ENCODE measurements at regions not wholly inside any gene's neighbourhood (a gene's known extent, or its start where the extent isn't known, plus 50 kb on each side); places are given as distances from the start of the nearest gene placed in this dataset.

DNA sequence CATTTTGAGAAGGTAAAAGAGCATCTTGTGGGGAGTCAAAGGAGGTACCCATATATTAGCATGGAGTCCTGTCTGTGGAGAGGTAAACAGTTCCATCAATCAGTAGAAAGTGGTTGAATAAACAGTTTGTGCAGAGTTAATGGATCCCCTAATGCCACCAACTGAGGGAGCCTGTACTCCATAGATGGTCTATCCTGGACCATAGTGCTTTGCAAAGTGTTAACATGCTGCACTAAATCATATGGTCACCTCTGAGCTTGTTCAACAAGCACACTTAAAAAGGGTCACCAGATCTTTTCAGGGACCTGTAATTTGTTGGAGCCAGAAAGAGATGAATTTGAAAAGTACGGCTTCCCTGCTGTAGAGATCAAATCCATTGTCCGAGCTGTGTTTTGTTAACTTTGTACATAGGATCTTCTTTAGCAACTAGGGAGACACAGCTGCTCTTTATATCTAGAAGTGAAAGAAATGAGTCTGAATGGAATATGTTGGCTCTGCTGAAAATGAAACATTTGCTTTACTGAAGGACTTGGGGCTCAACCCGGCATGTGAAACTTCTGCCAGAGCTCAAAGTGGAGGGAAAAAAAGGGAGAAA is 366.4 kb downstream of the ETNK1 start:
- no peak for DNase-seq (ENCODE audit: low read depth)

GRCh38 chr12:22993609-22994315 is 368.8 kb downstream of the ETNK1 start:
- no peak for DNase-seq (ENCODE audit: low read depth)

DNA sequence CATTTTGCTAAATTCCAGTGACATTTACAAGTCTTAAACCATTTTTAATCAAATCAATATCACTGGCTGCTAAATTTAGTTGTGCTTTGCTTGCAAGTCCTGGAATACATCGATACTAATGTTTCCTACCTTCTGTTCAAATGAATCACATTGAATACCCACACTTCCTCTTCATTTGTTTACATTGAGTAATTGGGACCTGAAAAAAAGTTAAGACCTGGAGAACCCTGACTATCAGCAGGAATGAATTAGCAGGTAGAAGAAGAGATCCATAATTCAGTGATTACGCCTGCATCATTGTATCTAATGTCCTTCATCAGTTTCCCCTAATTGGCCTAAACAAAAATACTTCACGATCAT is 369.3 kb downstream of the ETNK1 start:
- no peak for DNase-seq (ENCODE audit: low read depth)

DNA sequence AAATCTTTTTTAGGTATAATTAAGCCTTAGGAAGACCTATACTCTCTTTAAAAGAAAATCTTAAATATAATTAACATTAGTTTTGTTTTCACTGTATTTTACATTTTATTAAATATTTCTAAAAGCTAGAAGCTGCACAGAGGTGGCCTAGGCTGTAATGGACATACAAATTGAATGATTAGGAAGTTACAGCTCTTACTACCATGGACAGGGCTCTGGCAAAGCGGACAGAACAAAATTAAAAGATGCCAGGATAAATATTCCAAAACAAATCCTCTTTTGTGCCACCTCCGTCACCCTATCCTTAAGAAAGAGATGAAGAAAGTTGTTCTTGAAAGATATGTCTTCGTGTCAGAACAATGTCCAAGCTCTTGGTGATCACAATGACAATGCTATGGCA is 376.5 kb downstream of the ETNK1 start:
- no peak for DNase-seq (ENCODE audit: low read depth)

DNA sequence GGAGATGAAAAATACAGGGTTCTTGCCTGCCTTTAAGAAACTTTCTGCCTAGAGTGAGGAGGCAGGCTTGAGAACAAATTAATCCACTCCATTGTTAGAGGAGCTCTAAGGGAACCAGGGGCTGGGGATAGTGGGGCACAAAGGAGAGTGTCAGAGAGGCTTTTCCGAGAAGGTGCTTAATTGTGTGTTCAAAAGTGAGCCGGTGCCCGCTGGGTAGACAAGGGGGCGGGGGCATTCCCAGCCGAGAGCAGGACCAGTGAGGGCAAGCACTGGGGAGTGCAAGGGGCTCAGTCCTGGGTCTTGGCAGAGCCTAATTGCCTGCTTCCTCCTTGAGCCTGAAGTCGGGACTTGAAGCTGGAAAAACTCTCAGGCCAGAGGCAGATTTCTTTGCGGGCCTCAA is 377.4 kb downstream of the ETNK1 start:
- no peak for DNase-seq (ENCODE audit: low read depth)

DNA sequence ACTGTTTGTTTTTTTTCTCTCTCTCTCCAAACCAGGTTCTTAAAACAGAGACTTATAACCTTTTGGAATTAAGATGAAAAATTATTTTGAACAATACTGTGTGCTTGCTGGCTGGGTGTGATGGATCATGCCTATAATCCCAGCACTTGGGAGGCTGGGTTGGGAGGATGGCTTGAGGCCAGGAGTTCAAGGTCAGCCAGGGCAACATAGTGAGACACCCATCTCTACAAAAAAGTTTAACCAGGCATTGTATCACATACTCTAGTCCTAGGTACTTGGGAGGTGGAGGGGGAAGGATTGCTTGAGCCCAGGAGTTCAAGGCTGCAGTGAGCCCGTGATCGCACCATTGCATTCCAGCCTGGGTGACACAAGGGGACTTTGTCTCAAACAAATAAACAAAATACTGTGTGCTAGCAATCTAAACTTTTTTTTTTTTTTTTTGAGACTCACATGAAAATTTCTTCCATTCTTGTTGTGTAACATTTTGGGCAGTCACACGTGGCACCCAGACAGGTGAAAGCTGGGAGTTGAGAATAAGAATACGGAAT is 379.6 kb downstream of the ETNK1 start:
- DNase-seq (ENCODE audit: low read depth), result no peak

GRCh38 chr12:23005387-23005786 is 380.4 kb downstream of the ETNK1 start:
- no peak for DNase-seq (ENCODE audit: low read depth)

DNA sequence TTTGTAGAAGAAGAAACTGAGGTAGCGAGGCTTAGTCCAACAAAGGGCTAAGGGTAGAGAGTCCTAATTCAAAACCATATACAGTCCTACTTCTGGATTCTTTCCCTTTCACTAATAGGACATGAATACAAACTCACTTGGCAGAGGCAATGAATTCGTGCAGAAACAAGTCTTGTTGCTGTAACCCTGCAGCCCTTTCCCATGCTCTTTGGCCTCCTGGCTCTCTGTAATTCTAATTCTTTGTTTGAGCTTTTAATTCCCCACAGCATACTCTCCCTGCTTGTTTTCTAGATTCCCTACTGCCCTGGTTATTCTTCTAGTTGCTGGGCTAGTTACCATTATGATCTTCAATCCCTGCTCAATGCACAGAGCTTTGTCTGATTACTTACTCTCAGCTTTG is 381.4 kb downstream of the ETNK1 start:
- no peak for DNase-seq (ENCODE audit: low read depth)

DNA sequence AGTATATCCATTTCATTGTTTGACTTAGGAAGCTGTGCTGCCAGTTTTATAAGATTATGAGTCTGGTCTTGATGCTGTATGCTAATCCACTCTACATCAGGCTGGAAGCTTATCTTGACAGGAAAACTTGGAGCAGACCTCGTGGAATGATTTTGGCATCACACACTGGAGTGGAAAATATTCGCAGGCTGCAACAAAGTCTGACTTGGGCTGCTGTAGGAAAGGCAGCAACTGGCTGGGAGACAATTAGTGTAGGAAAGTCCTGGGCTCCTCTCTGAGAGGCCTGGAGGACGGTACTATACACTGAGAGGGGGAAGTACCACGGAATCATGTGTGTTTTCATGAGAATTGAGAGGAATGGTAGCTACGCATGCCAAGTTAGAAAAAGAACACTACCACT is 383.7 kb downstream of the ETNK1 start:
- no peak for DNase-seq (ENCODE audit: low read depth)

DNA sequence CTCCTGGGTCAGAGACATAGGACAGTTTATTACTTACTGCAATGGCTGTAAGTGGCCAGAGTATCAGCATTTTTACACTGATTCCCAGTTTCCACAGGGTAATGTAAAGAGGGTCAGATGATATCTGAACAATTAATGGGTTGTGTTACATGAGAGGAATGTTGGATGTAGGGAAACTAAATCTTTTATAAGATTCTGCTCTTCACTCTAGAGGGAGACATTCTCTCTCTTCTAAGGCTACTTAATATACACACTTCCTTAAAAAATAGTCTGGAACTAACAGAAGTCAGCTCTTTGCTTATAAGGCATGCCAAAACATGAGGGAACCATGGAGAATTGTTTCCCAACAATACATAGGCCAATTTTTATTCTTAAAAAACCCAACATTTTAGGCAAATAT is 389.8 kb downstream of the ETNK1 start:
- no peak for DNase-seq (ENCODE audit: low read depth)

DNA sequence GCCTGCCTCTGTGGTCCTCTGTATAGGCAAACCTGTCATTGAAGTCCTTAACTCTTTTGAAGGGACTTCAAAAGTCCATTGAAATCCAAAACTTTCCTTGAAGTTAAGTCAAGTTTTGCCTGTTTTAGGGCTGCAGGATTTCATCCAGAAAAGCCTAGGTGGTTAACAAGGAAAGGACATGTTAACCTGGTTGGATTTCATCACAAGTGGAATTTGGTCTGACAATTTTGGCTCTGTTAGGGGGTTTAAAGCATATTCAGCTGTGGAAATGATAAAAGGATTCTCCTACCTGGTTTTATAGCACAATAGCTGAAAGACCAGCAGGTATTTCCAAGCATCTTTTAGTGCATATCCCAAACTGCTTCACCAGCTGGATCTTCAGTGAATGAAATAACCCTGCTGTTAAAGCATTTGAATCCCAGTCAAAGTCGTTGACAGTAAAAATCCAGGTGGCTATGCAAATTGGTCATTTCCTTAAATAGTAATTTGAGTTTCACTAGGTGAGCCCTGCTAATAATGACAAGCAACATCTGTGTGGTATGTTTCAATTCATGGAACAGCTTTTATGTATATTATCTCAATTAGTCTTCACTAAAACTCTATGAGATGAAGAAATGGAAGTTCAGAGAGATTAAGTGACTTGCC is 400.5 kb downstream of the ETNK1 start:
- DNase-seq (ENCODE audit: low read depth), result no peak

- no peak for DNase-seq (ENCODE audit: low read depth)
These were observed 403.3 kb downstream of the ETNK1 start for GRCh38 chr12:23028158-23028802.

GRCh38 chr12:23029185-23029584 is 404.2 kb downstream of the ETNK1 start:
- no peak for DNase-seq (ENCODE audit: low read depth)

DNA sequence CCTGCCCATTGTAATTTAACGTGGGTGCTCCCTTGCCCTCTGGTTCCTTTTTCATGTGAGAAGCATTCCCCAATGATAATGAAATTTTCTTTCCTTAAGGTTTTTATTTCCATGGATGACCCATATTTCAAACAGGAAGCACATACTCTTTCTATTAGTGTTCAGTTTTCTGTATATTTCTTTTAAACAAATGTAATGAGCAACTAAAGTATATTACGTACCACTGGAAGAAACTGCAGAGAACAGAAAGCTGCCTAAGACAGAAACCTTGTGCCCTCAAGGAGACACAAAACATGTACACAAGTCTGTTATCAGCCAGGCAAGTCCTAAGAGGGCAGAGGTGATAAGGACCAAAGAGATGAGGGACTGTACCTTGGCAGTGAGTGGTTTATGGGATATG is 414.9 kb downstream of the ETNK1 start:
- DNase-seq (ENCODE audit: low read depth), result no peak

DNA sequence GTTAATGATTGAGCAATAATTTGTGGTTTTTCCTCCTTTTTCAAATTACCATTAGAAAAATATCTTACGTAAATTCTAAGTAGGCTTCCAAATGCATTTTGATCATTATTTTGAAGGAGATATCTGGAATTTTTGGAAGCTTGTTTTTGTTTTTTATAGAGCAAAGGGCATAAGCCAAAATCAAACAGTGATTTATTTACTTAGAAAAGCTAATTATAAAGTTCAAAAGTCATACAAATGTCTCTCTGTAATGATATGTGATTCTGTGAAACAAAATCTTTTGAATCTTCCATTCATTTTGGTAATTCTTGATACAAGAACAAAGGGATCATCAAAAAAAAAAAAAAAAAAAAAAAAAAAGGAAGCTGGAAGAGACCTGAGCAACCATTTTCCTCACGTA is 416.8 kb downstream of the ETNK1 start:
- DNase-seq (ENCODE audit: low read depth), result no peak

GRCh38 chr12:23043646-23044045 is 418.7 kb downstream of the ETNK1 start:
- DNase-seq (ENCODE audit: low read depth), result no peak

DNA sequence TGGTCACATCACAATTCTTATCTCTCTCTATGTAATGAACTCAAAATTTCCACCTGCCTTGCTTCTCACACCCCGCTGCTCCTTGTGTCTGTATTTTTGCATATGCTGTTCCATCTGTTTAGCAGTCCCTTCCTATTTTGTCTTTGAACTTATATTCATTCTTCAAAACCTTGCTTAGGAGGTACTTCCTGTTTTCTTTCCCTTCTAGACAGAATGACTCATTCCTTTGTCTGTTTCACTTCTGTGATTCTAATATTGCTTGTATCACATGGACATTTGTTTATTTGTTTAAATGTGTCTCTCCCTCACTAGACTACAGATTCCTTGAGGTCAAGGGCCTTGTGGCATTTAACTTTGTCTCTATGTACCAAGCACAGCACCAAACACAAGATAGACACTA is 424.2 kb downstream of the ETNK1 start:
- DNase-seq (ENCODE audit: low read depth), result no peak

DNA sequence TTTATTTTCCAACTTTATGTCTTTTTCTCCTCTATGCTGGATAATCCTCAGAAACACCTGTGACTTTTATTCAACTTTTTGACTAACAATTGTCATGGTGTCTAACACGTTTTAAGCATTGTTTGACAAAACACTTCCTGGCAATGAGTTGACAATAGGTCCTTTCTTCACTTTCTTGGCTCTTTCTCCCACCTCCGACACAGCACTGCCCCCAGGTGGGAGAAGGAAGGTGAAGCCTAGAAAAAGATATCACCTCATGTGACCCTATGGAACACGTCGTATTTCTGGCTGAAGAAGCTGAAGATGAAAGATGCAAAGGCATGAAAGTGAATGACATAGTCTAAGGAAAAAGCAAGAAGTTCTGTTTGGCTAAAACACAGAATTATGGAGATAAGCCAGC is 430.0 kb downstream of the ETNK1 start:
- no peak for DNase-seq (ENCODE audit: low read depth)

- DNase-seq (ENCODE audit: low read depth), result no peak
These were observed 432.6 kb downstream of the ETNK1 start for GRCh38 chr12:23057571-23057970.

DNA sequence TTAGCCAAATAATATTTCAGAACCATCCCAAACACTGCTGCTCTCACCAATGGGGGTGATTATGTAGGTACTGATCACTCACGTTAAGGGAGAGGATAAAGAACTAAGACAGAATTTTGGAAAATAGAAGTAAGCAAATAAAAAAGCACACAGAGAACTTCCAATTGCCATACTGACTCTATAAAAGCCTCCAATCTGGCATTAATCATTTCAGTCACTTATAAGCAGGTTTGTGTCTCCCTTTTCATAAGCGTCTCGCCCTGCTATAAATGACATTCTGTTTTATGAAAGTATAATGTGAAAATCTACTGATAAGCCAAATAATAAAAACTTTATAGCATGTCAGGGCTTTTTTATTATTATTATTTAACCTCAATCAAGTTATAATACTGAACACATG is 435.2 kb downstream of the ETNK1 start:
- no peak for DNase-seq (ENCODE audit: low read depth)

- no peak for DNase-seq (ENCODE audit: low read depth)
These were observed 438.2 kb downstream of the ETNK1 start for GRCh38 chr12:23063206-23063605.

DNA sequence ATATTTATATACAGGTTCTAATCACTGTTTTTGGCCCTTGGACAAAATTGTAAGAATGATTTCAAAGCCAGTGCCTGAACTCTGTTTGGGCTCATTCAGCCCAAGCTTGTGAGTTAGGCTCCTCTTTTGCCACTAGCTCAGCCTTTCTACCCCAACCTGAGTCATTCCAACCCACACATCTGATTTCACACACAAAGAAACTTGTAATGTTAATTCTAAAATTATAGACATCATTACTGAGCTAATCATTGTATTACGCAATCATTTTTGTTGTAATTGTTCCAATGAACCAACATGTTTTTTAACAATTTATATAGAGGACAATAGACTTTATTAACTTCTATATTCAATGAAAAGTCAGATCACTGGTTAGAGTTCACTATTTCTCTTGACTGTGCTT is 441.1 kb downstream of the ETNK1 start:
- DNase-seq (ENCODE audit: low read depth), result no peak

- DNase-seq (ENCODE audit: low read depth), result peak; percentile 24
These were observed 458.3 kb downstream of the ETNK1 start for GRCh38 chr12:23083267-23083666.
